Stimulated activated naive B cell treated with anti-CD40 and anti-IgM and Interleukin-4, amounts not matched to agents 10 μg/mL and 1 μg/mL and 100 μg/mL, for 72 hours (primary cell): ENCODE measurements at regions not wholly inside any gene's neighbourhood (a gene's known extent, or its start where the extent isn't known, plus 50 kb on each side); places are given as distances from the start of the nearest gene placed in this dataset.

Experiments used
- ATAC-seq, 2 donors: fragments of 150-1000 bp; cut with Tn5 transposase; replicated peaks; 2 replicates each; pipeline ENCODE4 v1.10.0; 2021; ENCODE audit warnings: moderate library complexity in 1 of 2
- DNase-seq: peaks from one replicate; pipeline ENCODE4 v3.0.0; 2021
- H3K27ac Mint-ChIP-seq: one replicate; pipeline ENCODE4 v1.8.0; 2022; ENCODE audit warnings: mild to moderate bottlenecking, mixed read lengths
- H3K27me3 Mint-ChIP-seq, 2 donors: one replicate each; pipeline ENCODE4 v1.8.0; 2022; ENCODE audit warnings: mixed read lengths in 2 of 2
- H3K36me3 Mint-ChIP-seq, 2 donors: one replicate each; pipeline ENCODE4 v1.8.0; 2022; ENCODE audit warnings: mixed read lengths in 2 of 2, mild to moderate bottlenecking in 1 of 2
- H3K4me1 Mint-ChIP-seq, 2 donors: one replicate each; pipeline ENCODE4 v1.8.0; 2022; ENCODE audit warnings: mixed read lengths in 2 of 2, mild to moderate bottlenecking in 1 of 2
- H3K4me3 Mint-ChIP-seq, 2 donors: one replicate each; pipeline ENCODE4 v1.8.0; 2022; ENCODE audit warnings: mild to moderate bottlenecking in 2 of 2, mixed read lengths in 2 of 2, moderate library complexity in 1 of 2
- H3K9me3 Mint-ChIP-seq, 2 donors: one replicate each; pipeline ENCODE4 v1.8.0; 2022; ENCODE audit warnings: mixed read lengths in 2 of 2, mild to moderate bottlenecking in 1 of 2

- Mint-ChIP-seq H3K36me3 (no peaks in the 10 kb centered on the region), H3K4me3 (no peak overlapping the region), H3K27ac (no peak overlapping the region), H3K27me3 (no peaks in the 10 kb centered on the region), H3K4me1 (no peaks in the 10 kb centered on the region), H3K9me3 (peaks cover 7 to 8% of the 10 kb centered on the region in 2 donors)
- no peak for DNase-seq
- no peak for ATAC-seq
Measured at GRCh38 chr13:68272652-68273051, 1042.5 kb upstream of the PCDH9 start.

- peaks cover 0 to 2% of the 10 kb centered on the region in 2 donors for H3K9me3 Mint-ChIP-seq
- H3K4me1 Mint-ChIP-seq, result no peaks in the 10 kb centered on the region
- no peaks in the 10 kb centered on the region for H3K36me3 Mint-ChIP-seq
- DNase-seq (no peak), ATAC-seq (no peak)
- no peak overlapping the region for H3K4me3 Mint-ChIP-seq
- no peaks in the 10 kb centered on the region for H3K27me3 Mint-ChIP-seq
- H3K27ac Mint-ChIP-seq, result no peak overlapping the region
Measured at GRCh38 chr13:68264692-68265091, 1034.6 kb upstream of the PCDH9 start.

GRCh38 chr13:68261105-68261504 is 1031.0 kb upstream of the PCDH9 start:
- H3K36me3 Mint-ChIP-seq, result no peaks in the 10 kb centered on the region
- H3K4me1 Mint-ChIP-seq, result no peaks in the 10 kb centered on the region
- DNase-seq (no peak), ATAC-seq (no peak)
- H3K27me3 Mint-ChIP-seq, result no peaks in the 10 kb centered on the region
- H3K4me3 Mint-ChIP-seq, result no peak overlapping the region
- peaks cover 0 to 2% of the 10 kb centered on the region in 2 donors for H3K9me3 Mint-ChIP-seq
- no peak overlapping the region for H3K27ac Mint-ChIP-seq

GRCh38 chr13:68257111-68257842 is 1027.1 kb upstream of the PCDH9 start:
- H3K36me3 Mint-ChIP-seq, result no peaks in the 10 kb centered on the region
- ATAC-seq, result no peak
- H3K27ac Mint-ChIP-seq, result no peak overlapping the region
- H3K4me1 Mint-ChIP-seq, result no peaks in the 10 kb centered on the region
- no peak overlapping the region for H3K4me3 Mint-ChIP-seq
- no peaks in the 10 kb centered on the region for H3K27me3 Mint-ChIP-seq
- DNase-seq, result no peak
- peaks cover 0 to 2% of the 10 kb centered on the region in 2 donors for H3K9me3 Mint-ChIP-seq

- no peaks in the 10 kb centered on the region for H3K36me3 Mint-ChIP-seq
- ATAC-seq (no peak), DNase-seq (no peak)
- no peak overlapping the region for H3K4me3 Mint-ChIP-seq
- no peaks in the 10 kb centered on the region for H3K9me3 Mint-ChIP-seq
- H3K27ac Mint-ChIP-seq, result no peak overlapping the region
- no peaks in the 10 kb centered on the region for H3K4me1 Mint-ChIP-seq
- H3K27me3 Mint-ChIP-seq, result no peaks in the 10 kb centered on the region
Measured at GRCh38 chr13:68254151-68254550, 1024.0 kb upstream of the PCDH9 start.

GRCh38 chr13:68234274-68234673 is 1004.1 kb upstream of the PCDH9 start:
- H3K27ac Mint-ChIP-seq, result no peak overlapping the region
- H3K4me3 Mint-ChIP-seq, result no peak overlapping the region
- no peaks in the 10 kb centered on the region for H3K36me3 Mint-ChIP-seq
- H3K4me1 Mint-ChIP-seq, result no peaks in the 10 kb centered on the region
- H3K9me3 Mint-ChIP-seq, result peaks cover 0 to 4% of the 10 kb centered on the region in 2 donors
- ATAC-seq (no peak), DNase-seq (no peak)
- H3K27me3 Mint-ChIP-seq, result no peaks in the 10 kb centered on the region

GRCh38 chr13:68232351-68233130 is 1002.4 kb upstream of the PCDH9 start:
- Mint-ChIP-seq H3K9me3 (no peaks in the 10 kb centered on the region), H3K4me1 (no peaks in the 10 kb centered on the region), H3K36me3 (no peaks in the 10 kb centered on the region), H3K27me3 (no peaks in the 10 kb centered on the region), H3K27ac (no peak overlapping the region), H3K4me3 (no peak overlapping the region)
- no peak for ATAC-seq
- DNase-seq, result no peak

GRCh38 chr13:68214691-68215415 is 984.7 kb upstream of the PCDH9 start:
- Mint-ChIP-seq H3K27me3 (no peaks in the 10 kb centered on the region), H3K27ac (no peak overlapping the region), H3K4me1 (no peaks in the 10 kb centered on the region), H3K9me3 (peaks cover 1 to 11% of the 10 kb centered on the region in 2 donors), H3K4me3 (no peak overlapping the region), H3K36me3 (no peaks in the 10 kb centered on the region)
- DNase-seq (no peak), ATAC-seq (no peak)

- DNase-seq (no peak), ATAC-seq (no peak)
- H3K9me3 Mint-ChIP-seq, result no peaks in the 10 kb centered on the region
- no peaks in the 10 kb centered on the region for H3K36me3 Mint-ChIP-seq
- H3K27me3 Mint-ChIP-seq, result no peaks in the 10 kb centered on the region
- H3K4me1 Mint-ChIP-seq, result no peaks in the 10 kb centered on the region
- H3K4me3 Mint-ChIP-seq, result no peak overlapping the region
- H3K27ac Mint-ChIP-seq, result no peak overlapping the region
Measured at GRCh38 chr13:68199271-68199670, 969.1 kb upstream of the PCDH9 start.

- no peaks in the 10 kb centered on the region for H3K36me3 Mint-ChIP-seq
- peaks cover 3 to 7% of the 10 kb centered on the region in 2 donors for H3K9me3 Mint-ChIP-seq
- no peak overlapping the region for H3K27ac Mint-ChIP-seq
- ATAC-seq, result no peak
- H3K27me3 Mint-ChIP-seq, result no peaks in the 10 kb centered on the region
- no peak for DNase-seq
- no peaks in the 10 kb centered on the region for H3K4me1 Mint-ChIP-seq
- no peak overlapping the region for H3K4me3 Mint-ChIP-seq
Measured at GRCh38 chr13:68190818-68191217, 960.7 kb upstream of the PCDH9 start.

GRCh38 chr13:68185444-68186141 is 955.5 kb upstream of the PCDH9 start:
- ATAC-seq, result no peak
- Mint-ChIP-seq H3K9me3 (peaks cover 3 to 7% of the 10 kb centered on the region in 2 donors), H3K4me1 (no peaks in the 10 kb centered on the region), H3K36me3 (no peaks in the 10 kb centered on the region), H3K4me3 (no peak overlapping the region), H3K27me3 (no peaks in the 10 kb centered on the region), H3K27ac (no peak overlapping the region)
- no peak for DNase-seq

GRCh38 chr13:68176475-68176874 is 946.3 kb upstream of the PCDH9 start:
- no peak overlapping the region for H3K27ac Mint-ChIP-seq
- no peak for ATAC-seq
- H3K27me3 Mint-ChIP-seq, result no peaks in the 10 kb centered on the region

GRCh38 chr13:68174893-68175292 is 944.8 kb upstream of the PCDH9 start:
- H3K36me3 Mint-ChIP-seq, result no peaks in the 10 kb centered on the region
- ATAC-seq, result no peak
- H3K27ac Mint-ChIP-seq, result no peak overlapping the region
- H3K9me3 Mint-ChIP-seq, result peaks cover 5 to 6% of the 10 kb centered on the region in 2 donors
- no peak overlapping the region for H3K4me3 Mint-ChIP-seq
- H3K4me1 Mint-ChIP-seq, result no peaks in the 10 kb centered on the region
- no peak for DNase-seq
- H3K27me3 Mint-ChIP-seq, result no peaks in the 10 kb centered on the region

More at GRCh38 chr13:68176475-68176874, 946.3 kb upstream of the PCDH9 start:
- H3K4me3 Mint-ChIP-seq, result no peak overlapping the region
- no peaks in the 10 kb centered on the region for H3K36me3 Mint-ChIP-seq
- H3K9me3 Mint-ChIP-seq, result peaks cover 6% of the 10 kb centered on the region in 2 donors
- DNase-seq, result no peak
- no peaks in the 10 kb centered on the region for H3K4me1 Mint-ChIP-seq

GRCh38 chr13:68173111-68173510 is 943.0 kb upstream of the PCDH9 start:
- Mint-ChIP-seq H3K4me1 (no peaks in the 10 kb centered on the region), H3K4me3 (no peak overlapping the region), H3K27ac (no peak overlapping the region), H3K9me3 (peaks cover 0 to 5% of the 10 kb centered on the region in 2 donors), H3K27me3 (no peaks in the 10 kb centered on the region), H3K36me3 (no peaks in the 10 kb centered on the region)
- ATAC-seq (no peak), DNase-seq (no peak)
